SU-DHL-6 (cell line): ENCODE measurements at regions not wholly inside any gene's neighbourhood (a gene's known extent, or its start where the extent isn't known, plus 50 kb on each side); places are given as distances from the start of the nearest gene placed in this dataset.
"Not testable (repeated sequence)": the region's sequence is repeated elsewhere in the genome, so short reads cannot be mapped to it uniquely, and the experiment has no call there.

Experiments
- EZH2phosphoT487 ChIP-seq: fragments of 200-600 bp; sonication (generic), shearing (Covaris generic); conservative IDR thresholded peaks from 2 replicates; pipeline ENCODE4 v1.6.1; 2018; ENCODE audit warnings: mild to moderate bottlenecking, antibody characterized with exemption, low read length, moderate library complexity, mixed read lengths
- TF ChIP-seq, protein P1 (sequence below): fragments of 200-600 bp; sonication (generic); IDR thresholded peaks from one replicate; pipeline ENCODE4 v1.5.1; 2017; ENCODE audit warnings: antibody characterized with exemption, mild to moderate bottlenecking, low read length, moderate library complexity; ENCODE audit not compliant: insufficient read depth, poor library complexity, severe bottlenecking

DNA sequence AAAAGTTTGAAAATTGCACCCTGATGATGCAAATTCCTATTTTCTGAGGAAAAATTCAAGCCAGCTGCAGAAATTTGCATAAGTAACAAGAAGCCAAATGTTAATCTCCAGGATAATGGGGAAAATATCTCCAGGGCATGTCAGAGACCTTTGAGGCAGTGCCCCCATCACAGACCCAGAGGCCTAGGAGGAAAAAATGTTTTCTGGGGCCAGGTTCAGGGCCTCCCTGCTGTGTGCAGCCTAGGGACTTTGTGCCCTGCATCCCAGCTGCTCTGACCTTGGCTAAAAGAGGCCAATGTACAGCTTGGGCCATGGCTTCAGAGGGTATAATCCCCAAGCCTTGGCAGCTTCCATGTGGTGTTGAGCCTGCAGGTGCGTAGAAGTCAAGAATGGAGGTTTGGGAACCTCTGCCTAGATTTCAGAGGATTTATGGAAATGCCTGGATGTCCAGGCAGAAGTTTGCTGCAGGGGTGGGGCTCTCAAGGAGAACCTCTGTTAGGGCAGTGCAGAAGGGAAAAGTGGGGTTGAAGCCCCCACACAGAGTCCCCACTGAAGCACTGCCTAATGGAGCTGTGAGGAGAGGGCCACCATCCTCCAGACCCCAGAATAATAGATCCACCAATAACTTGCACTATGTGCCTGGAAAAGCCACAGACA is 51.7 kb upstream of the NDUFV2 start:
- TF ChIP-seq, protein P1, sequence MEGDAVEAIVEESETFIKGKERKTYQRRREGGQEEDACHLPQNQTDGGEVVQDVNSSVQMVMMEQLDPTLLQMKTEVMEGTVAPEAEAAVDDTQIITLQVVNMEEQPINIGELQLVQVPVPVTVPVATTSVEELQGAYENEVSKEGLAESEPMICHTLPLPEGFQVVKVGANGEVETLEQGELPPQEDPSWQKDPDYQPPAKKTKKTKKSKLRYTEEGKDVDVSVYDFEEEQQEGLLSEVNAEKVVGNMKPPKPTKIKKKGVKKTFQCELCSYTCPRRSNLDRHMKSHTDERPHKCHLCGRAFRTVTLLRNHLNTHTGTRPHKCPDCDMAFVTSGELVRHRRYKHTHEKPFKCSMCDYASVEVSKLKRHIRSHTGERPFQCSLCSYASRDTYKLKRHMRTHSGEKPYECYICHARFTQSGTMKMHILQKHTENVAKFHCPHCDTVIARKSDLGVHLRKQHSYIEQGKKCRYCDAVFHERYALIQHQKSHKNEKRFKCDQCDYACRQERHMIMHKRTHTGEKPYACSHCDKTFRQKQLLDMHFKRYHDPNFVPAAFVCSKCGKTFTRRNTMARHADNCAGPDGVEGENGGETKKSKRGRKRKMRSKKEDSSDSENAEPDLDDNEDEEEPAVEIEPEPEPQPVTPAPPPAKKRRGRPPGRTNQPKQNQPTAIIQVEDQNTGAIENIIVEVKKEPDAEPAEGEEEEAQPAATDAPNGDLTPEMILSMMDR, result not testable (repeated sequence)
- TF ChIP-seq EZH2phosphoT487, result not testable (repeated sequence)
